ENCODE measurements at regions not wholly inside any gene's neighbourhood (a gene's known extent, or its start where the extent isn't known, plus 50 kb on each side); places are given as distances from the start of the nearest gene placed in this dataset.
"Not testable (repeated sequence)": the region's sequence is repeated elsewhere in the genome, so short reads cannot be mapped to it uniquely, and the experiment has no call there.

DNA sequence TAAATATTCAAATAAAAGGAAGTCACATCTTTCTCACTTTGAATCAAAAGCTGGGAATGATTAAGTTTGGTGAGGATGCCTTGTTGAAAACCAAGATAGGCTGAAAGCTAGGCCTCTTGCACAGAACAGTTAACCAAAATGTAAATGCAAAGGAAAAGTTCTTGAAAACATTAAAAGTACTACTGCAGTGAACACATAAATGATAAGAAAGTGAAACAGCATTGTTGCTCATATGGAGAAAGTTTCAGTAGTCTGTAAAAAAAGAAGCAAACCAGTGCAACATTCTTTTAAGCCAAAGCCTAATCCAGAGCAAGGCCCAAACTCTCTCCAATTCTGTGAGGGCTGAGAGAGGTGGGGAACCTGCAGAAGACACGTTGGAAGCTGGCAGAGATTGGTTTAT is 1281.9 kb downstream of the CDH12 start:
- not testable (repeated sequence) for H3K4me2 ChIP-seq (ENCODE audit: low read length, poor library complexity, severe bottlenecking); H3K9ac ChIP-seq (ENCODE audit: low read length); H4K8ac ChIP-seq (ENCODE audit: low read length); H2BK120ac ChIP-seq (ENCODE audit: low read depth, low read length); H2BK15ac ChIP-seq (ENCODE audit: low read depth, poor library complexity, severe bottlenecking); H2BK12ac ChIP-seq (ENCODE audit: low read length in 2 of 2); H2AK5ac ChIP-seq (ENCODE audit: low read length, severe bottlenecking); DNase-seq; H3K36me3 ChIP-seq (ENCODE audit: control insufficient read depth in 1 of 2, insufficient read depth in 2 of 2, low read depth in 1 of 2, low read length in 2 of 2); H4K91ac ChIP-seq (ENCODE audit: low read length); H2AFZ ChIP-seq (ENCODE audit: low read depth, low read length); H3K4me1 ChIP-seq (ENCODE audit: control insufficient read depth, insufficient read depth, low read depth, low read length); H3K14ac ChIP-seq (ENCODE audit: low read length in 2 of 2); H3K23ac ChIP-seq (ENCODE audit: low read length in 2 of 2); H3K27ac ChIP-seq (ENCODE audit: low read length, poor library complexity, severe bottlenecking); H3K9me3 ChIP-seq (ENCODE audit: control insufficient read depth, low read length); H3K18ac ChIP-seq (ENCODE audit: low read depth in 1 of 2, low read length in 2 of 2); H3K79me1 ChIP-seq (replicated peaks; ENCODE audit: low read length, poor library complexity, severe bottlenecking); H2BK5ac ChIP-seq (ENCODE audit: low read depth, low read length, poor library complexity, severe bottlenecking); H3K27me3 ChIP-seq (ENCODE audit: control insufficient read depth in 1 of 2, insufficient read depth in 1 of 2, low read length in 2 of 2); H3K4me3 ChIP-seq (ENCODE audit: insufficient read depth in 1 of 2, low read depth in 1 of 2, low read length in 2 of 2); H3K4ac ChIP-seq (ENCODE audit: low read depth in 1 of 2, low read length in 2 of 2)
- 40% methylated on average over 1 of the region's 1 CpG for WGBS

- not testable (repeated sequence) for H2BK5ac ChIP-seq (ENCODE audit: low read depth, low read length, poor library complexity, severe bottlenecking); H2AK5ac ChIP-seq (ENCODE audit: low read length, severe bottlenecking); H2AFZ ChIP-seq (ENCODE audit: low read depth, low read length); H3K9me3 ChIP-seq (ENCODE audit: control insufficient read depth, low read length); H3K4me1 ChIP-seq (ENCODE audit: control insufficient read depth, insufficient read depth, low read depth, low read length); H4K8ac ChIP-seq (ENCODE audit: low read length); H4K91ac ChIP-seq (ENCODE audit: low read length); H3K79me1 ChIP-seq (replicated peaks; ENCODE audit: low read length, poor library complexity, severe bottlenecking); H3K4me2 ChIP-seq (ENCODE audit: low read length, poor library complexity, severe bottlenecking); H3K4me3 ChIP-seq (ENCODE audit: insufficient read depth in 1 of 2, low read depth in 1 of 2, low read length in 2 of 2); DNase-seq; H2BK12ac ChIP-seq (ENCODE audit: low read length in 2 of 2); H3K27ac ChIP-seq (ENCODE audit: low read length, poor library complexity, severe bottlenecking); H2BK120ac ChIP-seq (ENCODE audit: low read depth, low read length); H3K9ac ChIP-seq (ENCODE audit: low read length); H3K27me3 ChIP-seq (ENCODE audit: control insufficient read depth in 1 of 2, insufficient read depth in 1 of 2, low read length in 2 of 2); H3K4ac ChIP-seq (ENCODE audit: low read depth in 1 of 2, low read length in 2 of 2); H2BK15ac ChIP-seq (ENCODE audit: low read depth, poor library complexity, severe bottlenecking); H3K23ac ChIP-seq (ENCODE audit: low read length in 2 of 2); H3K14ac ChIP-seq (ENCODE audit: low read length in 2 of 2); H3K18ac ChIP-seq (ENCODE audit: low read depth in 1 of 2, low read length in 2 of 2); H3K36me3 ChIP-seq (ENCODE audit: control insufficient read depth in 1 of 2, insufficient read depth in 2 of 2, low read depth in 1 of 2, low read length in 2 of 2)
- WGBS: 85% methylated on average over 1 of the region's 2 CpGs
Observed at GRCh38 chr5:21559109-21559508, 1294.0 kb downstream of the CDH12 start.

GRCh38 chr5:21552263-21552662 is 1300.9 kb downstream of the CDH12 start:
- WGBS: no CpG with 5 or more reads among the region's 3 CpGs
- not testable (repeated sequence) for H3K14ac ChIP-seq (ENCODE audit: low read length in 2 of 2); H2BK15ac ChIP-seq (ENCODE audit: low read depth, poor library complexity, severe bottlenecking); H3K79me1 ChIP-seq (replicated peaks; ENCODE audit: low read length, poor library complexity, severe bottlenecking); H3K4me3 ChIP-seq (ENCODE audit: insufficient read depth in 1 of 2, low read depth in 1 of 2, low read length in 2 of 2); H3K4me1 ChIP-seq (ENCODE audit: control insufficient read depth, insufficient read depth, low read depth, low read length); H2BK5ac ChIP-seq (ENCODE audit: low read depth, low read length, poor library complexity, severe bottlenecking); H2AFZ ChIP-seq (ENCODE audit: low read depth, low read length); H4K91ac ChIP-seq (ENCODE audit: low read length); H3K27ac ChIP-seq (ENCODE audit: low read length, poor library complexity, severe bottlenecking); H3K9me3 ChIP-seq (ENCODE audit: control insufficient read depth, low read length); H4K8ac ChIP-seq (ENCODE audit: low read length); H3K23ac ChIP-seq (ENCODE audit: low read length in 2 of 2); H2BK120ac ChIP-seq (ENCODE audit: low read depth, low read length); H3K27me3 ChIP-seq (ENCODE audit: control insufficient read depth in 1 of 2, insufficient read depth in 1 of 2, low read length in 2 of 2); H3K4me2 ChIP-seq (ENCODE audit: low read length, poor library complexity, severe bottlenecking); H3K9ac ChIP-seq (ENCODE audit: low read length); H3K18ac ChIP-seq (ENCODE audit: low read depth in 1 of 2, low read length in 2 of 2); H3K4ac ChIP-seq (ENCODE audit: low read depth in 1 of 2, low read length in 2 of 2); H2AK5ac ChIP-seq (ENCODE audit: low read length, severe bottlenecking); H3K36me3 ChIP-seq (ENCODE audit: control insufficient read depth in 1 of 2, insufficient read depth in 2 of 2, low read depth in 1 of 2, low read length in 2 of 2); DNase-seq; H2BK12ac ChIP-seq (ENCODE audit: low read length in 2 of 2)

GRCh38 chr5:21550916-21551315 is 1302.2 kb downstream of the CDH12 start:
- not testable (repeated sequence) for H2AK5ac ChIP-seq (ENCODE audit: low read length, severe bottlenecking); H3K27me3 ChIP-seq (ENCODE audit: control insufficient read depth in 1 of 2, insufficient read depth in 1 of 2, low read length in 2 of 2); H3K14ac ChIP-seq (ENCODE audit: low read length in 2 of 2); DNase-seq; H3K4me3 ChIP-seq (ENCODE audit: insufficient read depth in 1 of 2, low read depth in 1 of 2, low read length in 2 of 2); H3K9me3 ChIP-seq (ENCODE audit: control insufficient read depth, low read length); H3K4ac ChIP-seq (ENCODE audit: low read depth in 1 of 2, low read length in 2 of 2); H3K27ac ChIP-seq (ENCODE audit: low read length, poor library complexity, severe bottlenecking); H3K79me1 ChIP-seq (replicated peaks; ENCODE audit: low read length, poor library complexity, severe bottlenecking); H3K18ac ChIP-seq (ENCODE audit: low read depth in 1 of 2, low read length in 2 of 2); H2BK120ac ChIP-seq (ENCODE audit: low read depth, low read length); H2BK12ac ChIP-seq (ENCODE audit: low read length in 2 of 2); H3K4me1 ChIP-seq (ENCODE audit: control insufficient read depth, insufficient read depth, low read depth, low read length); H4K8ac ChIP-seq (ENCODE audit: low read length); H4K91ac ChIP-seq (ENCODE audit: low read length); H3K36me3 ChIP-seq (ENCODE audit: control insufficient read depth in 1 of 2, insufficient read depth in 2 of 2, low read depth in 1 of 2, low read length in 2 of 2); H3K4me2 ChIP-seq (ENCODE audit: low read length, poor library complexity, severe bottlenecking); H2BK5ac ChIP-seq (ENCODE audit: low read depth, low read length, poor library complexity, severe bottlenecking); H3K23ac ChIP-seq (ENCODE audit: low read length in 2 of 2); H2AFZ ChIP-seq (ENCODE audit: low read depth, low read length); H3K9ac ChIP-seq (ENCODE audit: low read length); H2BK15ac ChIP-seq (ENCODE audit: low read depth, poor library complexity, severe bottlenecking)
- 93% methylated on average over 3 of the region's 3 CpGs for WGBS
